Neural cell (in vitro differentiated cells): ENCODE measurements at regions not wholly inside any gene's neighbourhood (a gene's known extent, or its start where the extent isn't known, plus 50 kb on each side); places are given as distances from the start of the nearest gene placed in this dataset.

ENCODE experiments used
- EP300 ChIP-seq: fragments of 450-650 bp; conservative IDR thresholded peaks from 2 replicates; pipeline ENCODE4 v1.6.1; 2014; ENCODE audit warnings: antibody characterized with exemption, mild to moderate bottlenecking, moderate library complexity; ENCODE audit not compliant: poor library complexity, severe bottlenecking
- EZH2 ChIP-seq: fragments of 200-600, 300-800 bp; shearing (Covaris generic), sonication (generic); IDR thresholded peaks from 2 replicates; pipeline ENCODE4 v1.6.1; 2014; ENCODE audit warnings: antibody characterized with exemption, low read length, borderline replicate concordance, mild to moderate bottlenecking; ENCODE audit not compliant: insufficient read depth, poor library complexity, severe bottlenecking
- MXI1 ChIP-seq: fragments of 450-650 bp; conservative IDR thresholded peaks from 2 replicates; pipeline ENCODE4 v1.6.1; 2014; ENCODE audit warnings: antibody characterized with exemption, mild to moderate bottlenecking; ENCODE audit not compliant: poor library complexity, severe bottlenecking
- POLR2AphosphoS5 ChIP-seq: IDR thresholded peaks from 2 replicates; pipeline ENCODE4 v1.6.1; 2012
- RAD21 ChIP-seq: fragments of 450-650 bp; conservative IDR thresholded peaks from 2 replicates; pipeline ENCODE4 v1.6.1; 2014; ENCODE audit warnings: antibody characterized with exemption, mild to moderate bottlenecking, moderate library complexity
- REST ChIP-seq: IDR thresholded peaks from 2 replicates; pipeline ENCODE4 v1.6.1; 2012; ENCODE audit warnings: borderline replicate concordance
- SMC3 ChIP-seq: fragments of 450-650 bp; conservative IDR thresholded peaks from 2 replicates; pipeline ENCODE4 v1.6.1; 2014; ENCODE audit warnings: antibody characterized with exemption, mild to moderate bottlenecking, moderate library complexity; ENCODE audit not compliant: poor library complexity
- TAF1 ChIP-seq: IDR thresholded peaks from 2 replicates; pipeline ENCODE4 v1.6.1; 2012; ENCODE audit warnings: low read depth
- TF ChIP-seq, protein P1 (sequence below): fragments of 450-650 bp; IDR thresholded peaks from 2 replicates; pipeline ENCODE4 v1.5.1; 2014; ENCODE audit warnings: antibody characterized with exemption, mild to moderate bottlenecking, moderate library complexity; ENCODE audit not compliant: poor library complexity, severe bottlenecking

GRCh38 chr16:52680993-52681392 is 134.1 kb upstream of the TOX3 start:
- TF ChIP-seq, protein P1, sequence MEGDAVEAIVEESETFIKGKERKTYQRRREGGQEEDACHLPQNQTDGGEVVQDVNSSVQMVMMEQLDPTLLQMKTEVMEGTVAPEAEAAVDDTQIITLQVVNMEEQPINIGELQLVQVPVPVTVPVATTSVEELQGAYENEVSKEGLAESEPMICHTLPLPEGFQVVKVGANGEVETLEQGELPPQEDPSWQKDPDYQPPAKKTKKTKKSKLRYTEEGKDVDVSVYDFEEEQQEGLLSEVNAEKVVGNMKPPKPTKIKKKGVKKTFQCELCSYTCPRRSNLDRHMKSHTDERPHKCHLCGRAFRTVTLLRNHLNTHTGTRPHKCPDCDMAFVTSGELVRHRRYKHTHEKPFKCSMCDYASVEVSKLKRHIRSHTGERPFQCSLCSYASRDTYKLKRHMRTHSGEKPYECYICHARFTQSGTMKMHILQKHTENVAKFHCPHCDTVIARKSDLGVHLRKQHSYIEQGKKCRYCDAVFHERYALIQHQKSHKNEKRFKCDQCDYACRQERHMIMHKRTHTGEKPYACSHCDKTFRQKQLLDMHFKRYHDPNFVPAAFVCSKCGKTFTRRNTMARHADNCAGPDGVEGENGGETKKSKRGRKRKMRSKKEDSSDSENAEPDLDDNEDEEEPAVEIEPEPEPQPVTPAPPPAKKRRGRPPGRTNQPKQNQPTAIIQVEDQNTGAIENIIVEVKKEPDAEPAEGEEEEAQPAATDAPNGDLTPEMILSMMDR = no peak
- no peak for TF ChIP-seq EZH2
- no peak for TF ChIP-seq SMC3
- no peak for TF ChIP-seq TAF1
- no peak for TF ChIP-seq POLR2AphosphoS5
- TF ChIP-seq EP300 = no peak
- no peak for TF ChIP-seq MXI1
- TF ChIP-seq REST = no peak
- no peak for TF ChIP-seq RAD21
